ENCODE measurements at regions not wholly inside any gene's neighbourhood (a gene's known extent, or its start where the extent isn't known, plus 50 kb on each side); places are given as distances from the start of the nearest gene placed in this dataset.

GRCh38 chr9:91158286-91158685 lies 203.4 kb downstream of the AUH start:
- TF ChIP-seq POLR2AphosphoS5 (IDR thresholded peaks at IDR 0.05; ENCODE audit: low read depth, low read length) (no peak), CTCF (IDR thresholded peaks at IDR 0.05) (no peak)
